SK-N-SH treated with all-trans-retinoic acid at 6 μM for 48 hours (cell line): ENCODE measurements at regions not wholly inside any gene's neighbourhood (a gene's known extent, or its start where the extent isn't known, plus 50 kb on each side); places are given as distances from the start of the nearest gene placed in this dataset.

Source experiments
- ISL1 ChIP-seq: fragments of 250-450 bp; sonication (Bioruptor Pico); IDR thresholded peaks from 2 replicates; pipeline ENCODE4 v2.1.2; 2022; ENCODE audit warnings: mild to moderate bottlenecking, moderate library complexity
- OSR1 ChIP-seq: fragments of 250-450 bp; sonication (Bioruptor Pico); IDR thresholded peaks from 2 replicates; pipeline ENCODE4 v1.8.0; 2022; ENCODE audit warnings: moderate library complexity, mild to moderate bottlenecking, inconsistent platforms
- RARB ChIP-seq: fragments of 250-450 bp; sonication (Bioruptor Pico); IDR thresholded peaks from 2 replicates; pipeline ENCODE4 v1.8.0; 2021; ENCODE audit warnings: mild to moderate bottlenecking, moderate library complexity
- ZFP30 ChIP-seq: fragments of 450-650 bp; formaldehyde crosslinking; IDR thresholded peaks from 2 replicates; pipeline ENCODE4 v1.5.0; 2022; ENCODE audit warnings: mild to moderate bottlenecking, moderate library complexity
- TF ChIP-seq, protein P1 (sequence below): fragments of 250-450 bp; sonication (Bioruptor Pico); IDR thresholded peaks from 2 replicates; pipeline ENCODE4 v1.5.0; 2020; ENCODE audit warnings: mild to moderate bottlenecking, moderate library complexity

DNA sequence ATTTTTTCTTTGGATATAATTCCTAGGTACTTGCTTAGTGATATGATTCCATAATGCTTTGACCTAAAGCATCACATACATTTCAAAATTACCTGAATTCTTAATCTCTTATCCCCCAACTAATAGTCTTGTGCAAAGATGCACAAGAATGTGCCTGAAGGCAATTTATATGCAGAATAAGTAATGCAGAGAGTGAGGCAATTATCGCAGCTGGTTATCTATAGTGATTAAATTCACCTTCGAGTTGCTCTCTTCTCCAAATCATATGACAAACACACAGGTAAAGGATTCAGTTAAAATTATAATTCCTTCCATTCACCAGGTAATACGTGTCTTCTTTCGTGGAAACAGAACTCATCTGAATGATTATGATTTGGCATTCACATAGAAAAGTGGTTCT, 717.3 kb downstream of the MRPL39 start:
- TF ChIP-seq RARB (no peak), ZFP30 (no peak), ISL1 (CRISPR knock-in tag) (no peak), OSR1 (no peak)
- TF ChIP-seq, protein P1, sequence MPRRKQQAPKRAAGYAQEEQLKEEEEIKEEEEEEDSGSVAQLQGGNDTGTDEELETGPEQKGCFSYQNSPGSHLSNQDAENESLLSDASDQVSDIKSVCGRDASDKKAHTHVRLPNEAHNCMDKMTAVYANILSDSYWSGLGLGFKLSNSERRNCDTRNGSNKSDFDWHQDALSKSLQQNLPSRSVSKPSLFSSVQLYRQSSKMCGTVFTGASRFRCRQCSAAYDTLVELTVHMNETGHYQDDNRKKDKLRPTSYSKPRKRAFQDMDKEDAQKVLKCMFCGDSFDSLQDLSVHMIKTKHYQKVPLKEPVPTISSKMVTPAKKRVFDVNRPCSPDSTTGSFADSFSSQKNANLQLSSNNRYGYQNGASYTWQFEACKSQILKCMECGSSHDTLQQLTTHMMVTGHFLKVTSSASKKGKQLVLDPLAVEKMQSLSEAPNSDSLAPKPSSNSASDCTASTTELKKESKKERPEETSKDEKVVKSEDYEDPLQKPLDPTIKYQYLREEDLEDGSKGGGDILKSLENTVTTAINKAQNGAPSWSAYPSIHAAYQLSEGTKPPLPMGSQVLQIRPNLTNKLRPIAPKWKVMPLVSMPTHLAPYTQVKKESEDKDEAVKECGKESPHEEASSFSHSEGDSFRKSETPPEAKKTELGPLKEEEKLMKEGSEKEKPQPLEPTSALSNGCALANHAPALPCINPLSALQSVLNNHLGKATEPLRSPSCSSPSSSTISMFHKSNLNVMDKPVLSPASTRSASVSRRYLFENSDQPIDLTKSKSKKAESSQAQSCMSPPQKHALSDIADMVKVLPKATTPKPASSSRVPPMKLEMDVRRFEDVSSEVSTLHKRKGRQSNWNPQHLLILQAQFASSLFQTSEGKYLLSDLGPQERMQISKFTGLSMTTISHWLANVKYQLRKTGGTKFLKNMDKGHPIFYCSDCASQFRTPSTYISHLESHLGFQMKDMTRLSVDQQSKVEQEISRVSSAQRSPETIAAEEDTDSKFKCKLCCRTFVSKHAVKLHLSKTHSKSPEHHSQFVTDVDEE = no peak
